H1 (cell line): ENCODE measurements at regions not wholly inside any gene's neighbourhood (a gene's known extent, or its start where the extent isn't known, plus 50 kb on each side); places are given as distances from the start of the nearest gene placed in this dataset.

Experiments used
- CTCF ChIA-PET: fragments of 300-600 bp; sonication (Branson Sonifier 250); formaldehyde crosslinking; loops from one replicate; lab custom pipeline; 2021; ENCODE audit not compliant: partially characterized antibody; lab: Charles Lee
- POLR2A ChIA-PET: fragments of 300-600 bp; sonication (Branson Sonifier 250); formaldehyde crosslinking; loops from one replicate; lab custom pipeline; 2021; ENCODE audit warnings: inconsistent platforms; ENCODE audit not compliant: partially characterized antibody; lab: Charles Lee
- DNase-seq, 2 experiments: peaks; one replicate each; pipeline versions ENCODE4 v3.0.0 to v3.0.0-alpha.2; 2010 to 2022; ENCODE audit warnings: low spot score in 2 of 2, low read depth in 1 of 2, mixed read lengths in 1 of 2
- FAIRE-seq: peaks from 2 replicates; lab custom pipeline; 2011; peaks lifted over from hg19 to GRCh38; lab: Jason Lieb, UNC
- H2AFZ ChIP-seq: 2 replicates; pipeline ENCODE4 v1.8.1; 2012; ENCODE audit warnings: low read length, inconsistent platforms
- H2AK5ac ChIP-seq: 2 replicates; pipeline ENCODE4 v1.6.1; 2013; ENCODE audit warnings: low read depth, low read length
- H2BK120ac ChIP-seq: replicated peaks from 2 replicates; pipeline ENCODE3; 2013; ENCODE audit warnings: low read depth, low read length, inconsistent platforms
- H2BK12ac ChIP-seq: 2 replicates; pipeline ENCODE4 v1.6.1; 2013; ENCODE audit warnings: low read depth, low read length
- H2BK15ac ChIP-seq: 2 replicates; pipeline ENCODE4 v1.6.1; 2013; ENCODE audit warnings: low read length
- H2BK20ac ChIP-seq: 2 replicates; pipeline ENCODE4 v1.6.1; 2013; ENCODE audit warnings: low read length
- H2BK5ac ChIP-seq: 2 replicates; pipeline ENCODE4 v1.6.1; 2013; ENCODE audit warnings: low read depth, low read length
- H3K14ac ChIP-seq: 2 replicates; pipeline ENCODE4 v1.6.1; 2013; ENCODE audit warnings: inconsistent platforms; ENCODE audit not compliant: insufficient read length
- H3K18ac ChIP-seq: 2 replicates; pipeline ENCODE4 v1.6.1; 2013; ENCODE audit warnings: low read length; ENCODE audit errors: extremely low read depth
- H3K23ac ChIP-seq: 2 replicates; pipeline ENCODE4 v1.6.1; 2013; ENCODE audit warnings: inconsistent platforms; ENCODE audit not compliant: insufficient read length
- H3K23me2 ChIP-seq: 2 replicates; pipeline ENCODE4 v1.6.1; 2013; ENCODE audit warnings: low read depth, low read length
- H3K27ac ChIP-seq: 2 replicates; pipeline ENCODE4 v1.6.1; 2011; ENCODE audit warnings: low read depth, low read length, inconsistent platforms
- H3K27me3 ChIP-seq, 4 experiments: replicated peaks in 1 of 4; 1 replicate in 1 of 4; 2 replicates in 3 of 4; pipeline versions ENCODE4 v1.6.1 to v1.8.1; 2011 to 2013; ENCODE audit warnings: low read length in 3 of 4, mild to moderate bottlenecking in 3 of 4, inconsistent platforms in 2 of 4, mixed read lengths in 2 of 4, moderate library complexity in 1 of 4; ENCODE audit not compliant: control insufficient read depth in 3 of 4, insufficient read depth in 3 of 4; ENCODE audit errors: extremely low read depth in 1 of 4
- H3K36me3 ChIP-seq, 4 experiments: 2 replicates each; pipeline versions ENCODE4 v1.6.1 to v1.8.1; 2011 to 2013; ENCODE audit warnings: mild to moderate bottlenecking in 4 of 4, low read length in 3 of 4, moderate library complexity in 2 of 4, control low read depth in 1 of 4, inconsistent platforms in 1 of 4; ENCODE audit not compliant: insufficient read depth in 4 of 4, control insufficient read depth in 2 of 4
- H3K4ac ChIP-seq: replicated peaks from 2 replicates; pipeline ENCODE3; 2013; ENCODE audit warnings: low read length, low read depth, mixed read lengths, inconsistent platforms; ENCODE audit not compliant: insufficient read length
- H3K4me1 ChIP-seq, 4 experiments: replicated peaks in 1 of 4; 1 replicate in 1 of 4; 2 replicates in 3 of 4; pipeline versions ENCODE4 v1.6.1 to v1.8.1; 2011 to 2013; ENCODE audit warnings: low read length in 3 of 4, inconsistent platforms in 2 of 4, mixed read lengths in 1 of 4; ENCODE audit not compliant: insufficient read depth in 4 of 4, control insufficient read depth in 3 of 4
- H3K4me2 ChIP-seq, 2 experiments: 2 replicates each; pipeline versions ENCODE4 v1.6.1 to v1.8.1; 2011 to 2013; ENCODE audit warnings: low read depth in 2 of 2, low read length in 2 of 2, control low read depth in 1 of 2, inconsistent platforms in 1 of 2, mild to moderate bottlenecking in 1 of 2; ENCODE audit not compliant: insufficient read depth in 1 of 2
- H3K4me3 ChIP-seq, 4 experiments: fragments of 200-600, 300-600 bp in 1 of 4; sonication (generic), shearing (Covaris generic), sonication (Bioruptor Twin) in 1 of 4; 2 replicates each; pipeline versions ENCODE4 v1.5.1 to v1.8.1; 2011 to 2016; ENCODE audit warnings: low read length in 4 of 4, low read depth in 3 of 4, control low read depth in 2 of 4, inconsistent platforms in 2 of 4, mild to moderate bottlenecking in 2 of 4, mixed read lengths in 1 of 4, moderate library complexity in 1 of 4; ENCODE audit not compliant: insufficient read depth in 2 of 4; ENCODE audit errors: extremely low read depth in 1 of 4
- H3K56ac ChIP-seq: replicated peaks from 2 replicates; pipeline ENCODE3; 2013; ENCODE audit warnings: low read depth, mild to moderate bottlenecking, mixed read lengths, low read length, inconsistent platforms; ENCODE audit not compliant: insufficient read length
- H3K79me1 ChIP-seq: 2 replicates; pipeline ENCODE4 v1.6.1; 2013; ENCODE audit warnings: low read depth, low read length, control low read depth
- H3K79me2 ChIP-seq, 2 experiments: 2 replicates each; pipeline versions ENCODE4 v1.6.1 to v1.8.1; 2012 to 2013; ENCODE audit warnings: low read length in 2 of 2, mild to moderate bottlenecking in 2 of 2, inconsistent platforms in 1 of 2; ENCODE audit not compliant: insufficient read depth in 2 of 2, control insufficient read depth in 1 of 2
- H3K9ac ChIP-seq, 4 experiments: replicated peaks in 1 of 4; 1 replicate in 1 of 4; 2 replicates in 3 of 4; pipeline versions ENCODE4 v1.6.1 to v1.8.1; 2011 to 2013; ENCODE audit warnings: low read depth in 3 of 4, low read length in 3 of 4, control low read depth in 2 of 4, mild to moderate bottlenecking in 2 of 4, moderate library complexity in 2 of 4, inconsistent platforms in 1 of 4; ENCODE audit errors: extremely low read depth in 1 of 4
- H3K9me3 ChIP-seq, 2 experiments: 2 replicates each; pipeline versions ENCODE4 v1.6.1 to v1.8.1; 2012 to 2013; ENCODE audit warnings: mild to moderate bottlenecking in 2 of 2, moderate library complexity in 2 of 2, control low read depth in 1 of 2, inconsistent platforms in 1 of 2, low read depth in 1 of 2, low read length in 1 of 2, mixed read lengths in 1 of 2; ENCODE audit not compliant: insufficient read depth in 2 of 2
- H4K20me1 ChIP-seq, 2 experiments: replicated peaks in 1 of 2; 2 replicates each; pipeline versions ENCODE3 to v1.8.1; 2011 to 2013; ENCODE audit warnings: inconsistent platforms in 2 of 2, low read length in 2 of 2, mild to moderate bottlenecking in 1 of 2; ENCODE audit not compliant: insufficient read depth in 2 of 2, control insufficient read depth in 1 of 2
- H4K5ac ChIP-seq: 2 replicates; pipeline ENCODE4 v1.6.1; 2013; ENCODE audit warnings: low read length, low read depth, mixed read lengths, inconsistent platforms; ENCODE audit not compliant: insufficient read length
- H4K8ac ChIP-seq: 2 replicates; pipeline ENCODE4 v1.8.0; 2013; ENCODE audit warnings: mild to moderate bottlenecking, moderate library complexity, low read length, inconsistent platforms; ENCODE audit not compliant: insufficient read depth; ENCODE audit errors: extremely low read depth
- H4K91ac ChIP-seq: replicated peaks from 2 replicates; pipeline ENCODE3; 2013; ENCODE audit warnings: low read length, mixed read lengths, inconsistent platforms; ENCODE audit not compliant: insufficient read length
- CHD2 ChIP-seq: IDR thresholded peaks from 2 replicates; pipeline ENCODE4 v1.6.1; 2012; ENCODE audit warnings: low read length, improper control_type of control experiment
- GTF2F1 ChIP-seq: IDR thresholded peaks from 2 replicates; pipeline ENCODE4 v1.6.1; 2012; ENCODE audit warnings: low read depth, low read length, improper control_type of control experiment, borderline replicate concordance
- JUND ChIP-seq: IDR thresholded peaks from 2 replicates; pipeline ENCODE4 v1.6.1; 2011; ENCODE audit warnings: mild to moderate bottlenecking, improper control_type of control experiment, low read length
- KDM1A ChIP-seq: fragments of 200-600, 300-600 bp; sonication (generic); IDR thresholded peaks from 2 replicates; pipeline ENCODE4 v1.7.1; 2016; ENCODE audit warnings: mild to moderate bottlenecking, low read length, borderline replicate concordance
- KDM4A ChIP-seq: IDR thresholded peaks from one replicate; pipeline ENCODE4 v1.7.1; 2012; ENCODE audit warnings: low read depth, mild to moderate bottlenecking, moderate library complexity, low read length, inconsistent platforms; ENCODE audit not compliant: severe bottlenecking
- NRF1 ChIP-seq: IDR thresholded peaks from 2 replicates; pipeline ENCODE4 v1.6.1; 2011; ENCODE audit warnings: mild to moderate bottlenecking, low read depth, low read length, improper control_type of control experiment
- POU5F1 ChIP-seq: IDR thresholded peaks from 2 replicates; pipeline ENCODE4 v1.6.1; 2011; ENCODE audit warnings: low read depth, mild to moderate bottlenecking, low read length, moderate library complexity
- RAD21 ChIP-seq, 2 experiments: IDR thresholded peaks in 1 of 2; conservative IDR thresholded peaks in 1 of 2; 2 replicates each; pipeline ENCODE4 v1.6.1; 2011; ENCODE audit warnings: low read depth in 2 of 2, low read length in 2 of 2, improper control_type of control experiment in 1 of 2, inconsistent platforms in 1 of 2, mild to moderate bottlenecking in 1 of 2, moderate library complexity in 1 of 2
- RBBP5 ChIP-seq: IDR thresholded peaks from 2 replicates; pipeline ENCODE4 v1.7.1; 2012; ENCODE audit warnings: low read depth, mild to moderate bottlenecking, inconsistent platforms, low read length, moderate library complexity, borderline replicate concordance
- TEAD4 ChIP-seq: IDR thresholded peaks from 2 replicates; pipeline ENCODE4 v1.6.1; 2012; ENCODE audit warnings: low read depth, low read length, inconsistent platforms, mixed read lengths
- ZNF274 ChIP-seq: IDR thresholded peaks from 2 replicates; pipeline ENCODE4 v1.7.0; 2012; ENCODE audit warnings: low read length, borderline replicate concordance; ENCODE audit errors: extremely low read depth
- WGBS, 2 experiments: shearing (Covaris generic) in 1 of 2; methylation state at CpG; one replicate each; pipeline versions ENCODE4 v1.1.6 to v1.1.7; 2013 to 2015; ENCODE audit warnings: low lambda C conversion rate in 2 of 2, mixed read lengths in 2 of 2, inconsistent platforms in 1 of 2, low coverage in 1 of 2, missing lambda C conversion rate in 1 of 2; ENCODE audit not compliant: insufficient replicate concordance in 2 of 2, insufficient coverage in 1 of 2, insufficient read length in 1 of 2; ENCODE audit errors: extremely low coverage in 1 of 2, missing lambda C conversion rate in 1 of 2; 5-methylcytosine and 5-hydroxymethylcytosine counted together
- TF ChIP-seq, protein P1 (sequence below): IDR thresholded peaks from 2 replicates; pipeline ENCODE4 v1.6.1; 2012; ENCODE audit warnings: inconsistent platforms
- TF ChIP-seq, protein P2 (sequence below): IDR thresholded peaks from 2 replicates; pipeline ENCODE4 v1.6.1; 2012; ENCODE audit warnings: low read length, inconsistent platforms

GRCh38 chr7:79673421-79673820 is 220.0 kb upstream of the MAGI2 start:
- H2BK5ac ChIP-seq: no peak overlapping the region
- no peaks in the 10 kb centered on the region for H3K23me2 ChIP-seq
- H4K20me1 ChIP-seq: no peaks in the 10 kb centered on the region
- no peak overlapping the region for H3K56ac ChIP-seq
- CTCF ChIA-PET: no interaction called here
- H2BK120ac ChIP-seq: no peak overlapping the region
- H3K9me3 ChIP-seq: peaks cover 3 to 8% of the 10 kb centered on the region in 2 experiments; a peak in 1 of 4 replicates
- no peak overlapping the region for H2BK15ac ChIP-seq
- FAIRE-seq (no peak), DNase-seq (no peak)
- no peak overlapping the region for H2AK5ac ChIP-seq
- no peak overlapping the region for H3K4me3 ChIP-seq
- no peak overlapping the region for H3K27ac ChIP-seq
- WGBS, 2 experiments: 56% methylated on average over 1 of the region's 1 CpG; no CpG with 5 or more reads in 1 of the 2 experiments
- no peaks in the 10 kb centered on the region for H3K4me1 ChIP-seq
- no peak overlapping the region for H3K23ac ChIP-seq
- no peak overlapping the region for H2AFZ ChIP-seq
- H4K8ac ChIP-seq: no peak overlapping the region
- no peak overlapping the region for H3K4me2 ChIP-seq
- H2BK20ac ChIP-seq: no peak overlapping the region
- H3K79me2 ChIP-seq: no peaks in the 10 kb centered on the region
- no peak overlapping the region for H3K14ac ChIP-seq
- no peaks in the 10 kb centered on the region for H3K27me3 ChIP-seq
- POLR2A ChIA-PET: no interaction called here
- no peak overlapping the region for H3K18ac ChIP-seq
- H3K4ac ChIP-seq: no peak overlapping the region
- no peak overlapping the region for H4K91ac ChIP-seq
- no peak overlapping the region for H3K9ac ChIP-seq
- H4K5ac ChIP-seq: no peak overlapping the region
- no peaks in the 10 kb centered on the region for H3K79me1 ChIP-seq
- H2BK12ac ChIP-seq: no peak overlapping the region
- H3K36me3 ChIP-seq: no peaks in the 10 kb centered on the region; a peak in 1 of 8 replicates
- TF ChIP-seq GTF2F1: no peak
- TF ChIP-seq CHD2: no peak
- no peak for TF ChIP-seq RBBP5
- TF ChIP-seq KDM1A: no peak
- no peak for TF ChIP-seq ZNF274
- no peak for TF ChIP-seq NRF1
- TF ChIP-seq, protein P1, sequence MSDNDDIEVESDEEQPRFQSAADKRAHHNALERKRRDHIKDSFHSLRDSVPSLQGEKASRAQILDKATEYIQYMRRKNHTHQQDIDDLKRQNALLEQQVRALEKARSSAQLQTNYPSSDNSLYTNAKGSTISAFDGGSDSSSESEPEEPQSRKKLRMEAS: no peak
- TF ChIP-seq POU5F1: no peak
- TF ChIP-seq, protein P2, sequence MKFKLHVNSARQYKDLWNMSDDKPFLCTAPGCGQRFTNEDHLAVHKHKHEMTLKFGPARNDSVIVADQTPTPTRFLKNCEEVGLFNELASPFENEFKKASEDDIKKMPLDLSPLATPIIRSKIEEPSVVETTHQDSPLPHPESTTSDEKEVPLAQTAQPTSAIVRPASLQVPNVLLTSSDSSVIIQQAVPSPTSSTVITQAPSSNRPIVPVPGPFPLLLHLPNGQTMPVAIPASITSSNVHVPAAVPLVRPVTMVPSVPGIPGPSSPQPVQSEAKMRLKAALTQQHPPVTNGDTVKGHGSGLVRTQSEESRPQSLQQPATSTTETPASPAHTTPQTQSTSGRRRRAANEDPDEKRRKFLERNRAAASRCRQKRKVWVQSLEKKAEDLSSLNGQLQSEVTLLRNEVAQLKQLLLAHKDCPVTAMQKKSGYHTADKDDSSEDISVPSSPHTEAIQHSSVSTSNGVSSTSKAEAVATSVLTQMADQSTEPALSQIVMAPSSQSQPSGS: no peak
- no peak for TF ChIP-seq JUND
- TF ChIP-seq TEAD4: no peak
- no peak for TF ChIP-seq RAD21 (IDR thresholded peaks at IDR 0.05 in 1 of 2, conservative IDR thresholded peaks at IDR 0.05 in 1 of 2; ENCODE audit: low read depth in 2 of 2, low read length in 2 of 2)
- no peak for TF ChIP-seq KDM4A
